ENCODE measurements at regions not wholly inside any gene's neighbourhood (a gene's known extent, or its start where the extent isn't known, plus 50 kb on each side); places are given as distances from the start of the nearest gene placed in this dataset.

GRCh38 chr6:110033101-110033500, 55.0 kb downstream of the GPR6 start:
- no peak for DNase-seq (ENCODE audit: extremely low read depth in 1 of 2, low read depth in 1 of 2)

- no peak for DNase-seq (ENCODE audit: extremely low read depth in 1 of 2, low read depth in 1 of 2)
These were observed 55.9 kb downstream of the GPR6 start for GRCh38 chr6:110033749-110034666.

- no peak for DNase-seq (ENCODE audit: extremely low read depth in 1 of 2, low read depth in 1 of 2)
These were observed 56.5 kb downstream of the GPR6 start for GRCh38 chr6:110034667-110035036.

- no peak for DNase-seq (ENCODE audit: extremely low read depth in 1 of 2, low read depth in 1 of 2)
These were observed 57.2 kb downstream of the GPR6 start for GRCh38 chr6:110035321-110035720.

GRCh38 chr6:110036408-110037302, 58.5 kb downstream of the GPR6 start:
- no peak for DNase-seq (ENCODE audit: extremely low read depth in 1 of 2, low read depth in 1 of 2)

- no peak for DNase-seq (ENCODE audit: extremely low read depth in 1 of 2, low read depth in 1 of 2)
These were observed 59.7 kb downstream of the GPR6 start for GRCh38 chr6:110037726-110038295.

- DNase-seq (ENCODE audit: extremely low read depth in 1 of 2, low read depth in 1 of 2), result peak; percentile 33 to 66
These were observed 61.4 kb downstream of the GPR6 start for GRCh38 chr6:110039364-110039980.

- DNase-seq (ENCODE audit: extremely low read depth in 1 of 2, low read depth in 1 of 2), result peak in 1 of 2 donors; percentile 6
These were observed 61.9 kb downstream of the GPR6 start for GRCh38 chr6:110039981-110040383.

- DNase-seq (ENCODE audit: extremely low read depth in 1 of 2, low read depth in 1 of 2), result no peak
These were observed 62.6 kb downstream of the GPR6 start for GRCh38 chr6:110040716-110041115.

GRCh38 chr6:110041126-110041525, 63.0 kb downstream of the GPR6 start:
- DNase-seq (ENCODE audit: extremely low read depth in 1 of 2, low read depth in 1 of 2), result no peak

- no peak for DNase-seq (ENCODE audit: extremely low read depth in 1 of 2, low read depth in 1 of 2)
These were observed 63.7 kb downstream of the GPR6 start for GRCh38 chr6:110041830-110042229.

- DNase-seq (ENCODE audit: extremely low read depth in 1 of 2, low read depth in 1 of 2), result no peak
These were observed 64.7 kb downstream of the GPR6 start for GRCh38 chr6:110042670-110043296.

- DNase-seq (ENCODE audit: extremely low read depth in 1 of 2, low read depth in 1 of 2), result no peak
These were observed 65.4 kb downstream of the GPR6 start for GRCh38 chr6:110043366-110043994.

GRCh38 chr6:110044096-110044495, 66.0 kb downstream of the GPR6 start:
- DNase-seq (ENCODE audit: extremely low read depth in 1 of 2, low read depth in 1 of 2), result no peak

GRCh38 chr6:110044622-110045021, 66.5 kb downstream of the GPR6 start:
- DNase-seq (ENCODE audit: extremely low read depth in 1 of 2, low read depth in 1 of 2), result no peak

GRCh38 chr6:110048221-110048875, 70.2 kb downstream of the GPR6 start:
- DNase-seq (ENCODE audit: extremely low read depth in 1 of 2, low read depth in 1 of 2), result no peak

- no peak for DNase-seq (ENCODE audit: extremely low read depth in 1 of 2, low read depth in 1 of 2)
These were observed 71.8 kb downstream of the GPR6 start for GRCh38 chr6:110049696-110050439.

Measured in activated CD8-positive, alpha-beta memory T cell treated with anti-CD3 and anti-CD28 coated beads for 1 hour (primary cell).